ENCODE measurements at regions not wholly inside any gene's neighbourhood (a gene's known extent, or its start where the extent isn't known, plus 50 kb on each side); places are given as distances from the start of the nearest gene placed in this dataset.
A peak's percentile ranks its signal among the peaks of the same experiment; 100 is the strongest.

DNA sequence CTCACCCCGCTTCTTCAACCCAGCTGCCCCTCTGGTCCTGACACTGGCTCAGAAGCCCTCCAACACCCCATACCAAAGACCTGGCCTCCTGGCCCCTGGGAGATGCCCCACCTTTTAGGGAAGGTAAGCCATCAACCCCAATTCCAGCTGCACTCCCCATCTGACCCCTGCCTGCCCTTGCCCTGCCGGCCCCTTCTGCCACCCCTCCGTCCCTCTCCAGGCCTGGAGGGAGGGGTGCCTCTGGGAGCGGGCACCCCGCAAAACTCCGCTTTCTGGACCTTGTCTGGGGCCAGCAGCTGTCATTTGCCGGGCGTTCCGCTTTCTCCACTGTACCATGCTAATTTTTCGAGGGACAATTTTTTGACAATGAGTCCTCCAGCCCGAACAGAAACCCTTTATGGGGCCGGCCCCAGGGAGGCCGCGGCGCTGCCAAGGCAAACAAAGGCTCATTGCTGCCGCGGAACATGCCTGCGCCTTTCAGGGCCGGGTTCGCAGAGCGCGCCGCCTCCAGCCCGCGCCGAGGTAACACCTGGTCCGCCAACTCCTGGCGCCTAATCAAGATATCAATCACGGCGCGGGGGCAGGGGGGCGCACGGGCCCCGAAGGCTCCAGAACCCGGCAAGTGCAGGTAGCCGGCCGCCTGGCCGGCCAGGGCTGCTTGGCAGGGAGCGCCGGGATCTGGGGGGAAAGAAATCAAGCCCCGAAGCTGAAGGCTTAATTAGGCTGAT lies 96.0 kb downstream of the INHBB start:
- Histone ChIP-seq H2AFZ (ENCODE audit: low read length) (no peak overlapping the region), H3K79me2 (ENCODE audit: control insufficient read depth, insufficient read depth, low read length) (no peaks in the 10 kb centered on the region), H3K27me3 (ENCODE audit: control insufficient read depth, insufficient read depth, low read length) (peaks cover 46% of the 10 kb centered on the region), H3K4me1 (ENCODE audit: control insufficient read depth, extremely low read depth, insufficient read depth, low read length) (no peaks in the 10 kb centered on the region), H3K27ac (ENCODE audit: insufficient read depth, low read length) (no peak overlapping the region), H3K4me2 (ENCODE audit: extremely low read depth, insufficient read depth, low read length) (no peak overlapping the region), H3K36me3 (ENCODE audit: control insufficient read depth, insufficient read depth, low read length) (no peaks in the 10 kb centered on the region), H3K4me3 (replicated peaks in 1 of 4; ENCODE audit: control extremely low read depth in 1 of 4, insufficient read depth in 1 of 4, low read depth in 3 of 4, low read length in 4 of 4) (peak overlapping the region in 1 of 4 experiments; percentile 27), H3K9me3 (ENCODE audit: control insufficient read depth, insufficient read depth, low read depth, low read length) (no peaks in the 10 kb centered on the region), H3K9ac (ENCODE audit: insufficient read depth, low read length) (no peak overlapping the region), H4K20me1 (ENCODE audit: control insufficient read depth, extremely low read depth, insufficient read depth, low read length) (no peaks in the 10 kb centered on the region)
- DNase-seq (ENCODE audit: low read depth in 2 of 2), result peak; percentile 18 to 48
- no peak for TF ChIP-seq EZH2 (IDR thresholded peaks at IDR 0.05; ENCODE audit: low read length, missing control alignments)

DNA sequence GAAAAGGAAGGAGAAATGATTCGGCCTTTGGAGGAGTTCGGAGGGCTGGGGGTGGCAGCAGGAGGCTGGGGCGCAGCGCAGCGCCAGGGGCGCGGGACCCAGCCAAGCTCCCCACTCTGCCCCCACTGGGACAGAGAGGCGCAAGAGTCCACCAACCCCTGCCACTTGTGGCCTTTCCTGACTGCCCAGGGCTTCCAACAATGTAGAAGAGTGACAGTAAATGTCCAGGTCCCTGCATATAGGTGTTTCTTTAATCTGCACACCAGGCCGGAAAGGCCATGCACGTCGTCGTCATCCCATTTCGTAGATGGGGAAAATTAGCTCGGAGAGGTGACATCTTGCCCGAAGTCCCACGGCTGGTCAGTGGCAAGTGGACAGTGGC lies 96.6 kb downstream of the INHBB start:
- Histone ChIP-seq H3K9ac (ENCODE audit: insufficient read depth, low read length) (no peak overlapping the region), H3K9me3 (ENCODE audit: control insufficient read depth, insufficient read depth, low read depth, low read length) (no peaks in the 10 kb centered on the region), H2AFZ (ENCODE audit: low read length) (no peak overlapping the region), H3K4me2 (ENCODE audit: extremely low read depth, insufficient read depth, low read length) (no peak overlapping the region), H3K27ac (ENCODE audit: insufficient read depth, low read length) (no peak overlapping the region), H3K79me2 (ENCODE audit: control insufficient read depth, insufficient read depth, low read length) (no peaks in the 10 kb centered on the region), H3K4me1 (ENCODE audit: control insufficient read depth, extremely low read depth, insufficient read depth, low read length) (no peaks in the 10 kb centered on the region), H3K4me3 (replicated peaks in 1 of 4; ENCODE audit: control extremely low read depth in 1 of 4, insufficient read depth in 1 of 4, low read depth in 3 of 4, low read length in 4 of 4) (peak overlapping the region in 1 of 4 experiments; percentile 38), H4K20me1 (ENCODE audit: control insufficient read depth, extremely low read depth, insufficient read depth, low read length) (no peaks in the 10 kb centered on the region), H3K36me3 (ENCODE audit: control insufficient read depth, insufficient read depth, low read length) (no peaks in the 10 kb centered on the region), H3K27me3 (ENCODE audit: control insufficient read depth, insufficient read depth, low read length) (peaks cover 46% of the 10 kb centered on the region)
- TF ChIP-seq EZH2 (IDR thresholded peaks at IDR 0.05; ENCODE audit: low read length, missing control alignments), result peak; percentile 89
- TF ChIP-seq, protein P1, sequence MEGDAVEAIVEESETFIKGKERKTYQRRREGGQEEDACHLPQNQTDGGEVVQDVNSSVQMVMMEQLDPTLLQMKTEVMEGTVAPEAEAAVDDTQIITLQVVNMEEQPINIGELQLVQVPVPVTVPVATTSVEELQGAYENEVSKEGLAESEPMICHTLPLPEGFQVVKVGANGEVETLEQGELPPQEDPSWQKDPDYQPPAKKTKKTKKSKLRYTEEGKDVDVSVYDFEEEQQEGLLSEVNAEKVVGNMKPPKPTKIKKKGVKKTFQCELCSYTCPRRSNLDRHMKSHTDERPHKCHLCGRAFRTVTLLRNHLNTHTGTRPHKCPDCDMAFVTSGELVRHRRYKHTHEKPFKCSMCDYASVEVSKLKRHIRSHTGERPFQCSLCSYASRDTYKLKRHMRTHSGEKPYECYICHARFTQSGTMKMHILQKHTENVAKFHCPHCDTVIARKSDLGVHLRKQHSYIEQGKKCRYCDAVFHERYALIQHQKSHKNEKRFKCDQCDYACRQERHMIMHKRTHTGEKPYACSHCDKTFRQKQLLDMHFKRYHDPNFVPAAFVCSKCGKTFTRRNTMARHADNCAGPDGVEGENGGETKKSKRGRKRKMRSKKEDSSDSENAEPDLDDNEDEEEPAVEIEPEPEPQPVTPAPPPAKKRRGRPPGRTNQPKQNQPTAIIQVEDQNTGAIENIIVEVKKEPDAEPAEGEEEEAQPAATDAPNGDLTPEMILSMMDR (conservative IDR thresholded peaks at IDR 0.05 in 1 of 2, IDR thresholded peaks at IDR 0.05 in 1 of 2; ENCODE audit: low read depth in 1 of 2, low read length in 2 of 2), result no peak
- DNase-seq (ENCODE audit: low read depth in 2 of 2), result no peak

- no peak overlapping the region for H3K9ac ChIP-seq (ENCODE audit: insufficient read depth, low read length)
- peak overlapping the region in 1 of 4 experiments; percentile 38 for H3K4me3 ChIP-seq (replicated peaks in 1 of 4; ENCODE audit: control extremely low read depth in 1 of 4, insufficient read depth in 1 of 4, low read depth in 3 of 4, low read length in 4 of 4)
- no peak for TF ChIP-seq EZH2 (IDR thresholded peaks at IDR 0.05; ENCODE audit: low read length, missing control alignments)
- TF ChIP-seq, protein P1 (conservative IDR thresholded peaks at IDR 0.05 in 1 of 2, IDR thresholded peaks at IDR 0.05 in 1 of 2; ENCODE audit: low read depth in 1 of 2, low read length in 2 of 2), result no peak
- no peaks in the 10 kb centered on the region for H3K9me3 ChIP-seq (ENCODE audit: control insufficient read depth, insufficient read depth, low read depth, low read length)
- no peaks in the 10 kb centered on the region for H4K20me1 ChIP-seq (ENCODE audit: control insufficient read depth, extremely low read depth, insufficient read depth, low read length)
- no peaks in the 10 kb centered on the region for H3K4me1 ChIP-seq (ENCODE audit: control insufficient read depth, extremely low read depth, insufficient read depth, low read length)
- no peaks in the 10 kb centered on the region for H3K36me3 ChIP-seq (ENCODE audit: control insufficient read depth, insufficient read depth, low read length)
- no peak for DNase-seq (ENCODE audit: low read depth in 2 of 2)
- H3K27me3 ChIP-seq (ENCODE audit: control insufficient read depth, insufficient read depth, low read length), result peaks cover 46% of the 10 kb centered on the region
- no peak overlapping the region for H3K4me2 ChIP-seq (ENCODE audit: extremely low read depth, insufficient read depth, low read length)
- H3K27ac ChIP-seq (ENCODE audit: insufficient read depth, low read length), result no peak overlapping the region
- H3K79me2 ChIP-seq (ENCODE audit: control insufficient read depth, insufficient read depth, low read length), result no peaks in the 10 kb centered on the region
- H2AFZ ChIP-seq (ENCODE audit: low read length), result no peak overlapping the region
Observed at GRCh38 chr2:120442923-120443571, 97.1 kb downstream of the INHBB start.
